Testis (tissue), 2 donors: ENCODE measurements at regions not wholly inside any gene's neighbourhood (a gene's known extent, or its start where the extent isn't known, plus 50 kb on each side); places are given as distances from the start of the nearest gene placed in this dataset.

Experiments used
- POLR2A ChIP-seq: fragments of 450-650 bp; IDR thresholded peaks from one replicate; pipeline ENCODE4 v1.6.1; 2017; ENCODE audit warnings: antibody characterized with exemption, mild to moderate bottlenecking, moderate library complexity
- TF ChIP-seq, protein P1 (sequence below), 3 experiments: fragments of 450-650 bp in 2 of 3; fragments of 200-600 bp in 1 of 3; sonication (generic) in 1 of 3; IDR thresholded peaks; one replicate each; pipeline ENCODE4 v1.5.1; 2016 to 2019; ENCODE audit warnings: antibody characterized with exemption in 3 of 3, mild to moderate bottlenecking in 2 of 3, moderate library complexity in 1 of 3

DNA sequence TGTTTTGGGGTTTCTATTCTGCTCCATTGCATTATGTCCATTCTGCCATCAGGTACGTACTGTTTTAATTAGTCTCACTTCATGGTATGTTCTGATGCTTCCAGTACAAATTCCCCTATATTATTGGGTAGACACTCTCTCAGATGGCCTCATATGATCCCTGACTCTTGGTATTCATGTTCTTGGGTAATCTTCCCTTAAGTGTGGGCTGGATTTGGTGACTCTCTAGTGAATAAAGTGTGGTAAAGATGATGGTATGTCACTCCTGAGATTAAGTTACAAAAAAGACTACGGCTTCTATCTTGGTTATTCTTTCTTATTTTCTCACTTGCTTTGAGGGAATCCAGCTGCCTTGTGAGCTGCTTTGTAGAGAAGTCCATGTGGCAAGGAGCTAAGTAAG, 89.6 kb upstream of the TBC1D5 start:
- TF ChIP-seq, protein P1, sequence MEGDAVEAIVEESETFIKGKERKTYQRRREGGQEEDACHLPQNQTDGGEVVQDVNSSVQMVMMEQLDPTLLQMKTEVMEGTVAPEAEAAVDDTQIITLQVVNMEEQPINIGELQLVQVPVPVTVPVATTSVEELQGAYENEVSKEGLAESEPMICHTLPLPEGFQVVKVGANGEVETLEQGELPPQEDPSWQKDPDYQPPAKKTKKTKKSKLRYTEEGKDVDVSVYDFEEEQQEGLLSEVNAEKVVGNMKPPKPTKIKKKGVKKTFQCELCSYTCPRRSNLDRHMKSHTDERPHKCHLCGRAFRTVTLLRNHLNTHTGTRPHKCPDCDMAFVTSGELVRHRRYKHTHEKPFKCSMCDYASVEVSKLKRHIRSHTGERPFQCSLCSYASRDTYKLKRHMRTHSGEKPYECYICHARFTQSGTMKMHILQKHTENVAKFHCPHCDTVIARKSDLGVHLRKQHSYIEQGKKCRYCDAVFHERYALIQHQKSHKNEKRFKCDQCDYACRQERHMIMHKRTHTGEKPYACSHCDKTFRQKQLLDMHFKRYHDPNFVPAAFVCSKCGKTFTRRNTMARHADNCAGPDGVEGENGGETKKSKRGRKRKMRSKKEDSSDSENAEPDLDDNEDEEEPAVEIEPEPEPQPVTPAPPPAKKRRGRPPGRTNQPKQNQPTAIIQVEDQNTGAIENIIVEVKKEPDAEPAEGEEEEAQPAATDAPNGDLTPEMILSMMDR (IDR thresholded peaks at IDR 0.05), result no peak
- no peak for TF ChIP-seq POLR2A
